Urinary bladder (tissue), 3 donors: ENCODE measurements at regions not wholly inside any gene's neighbourhood (a gene's known extent, or its start where the extent isn't known, plus 50 kb on each side); places are given as distances from the start of the nearest gene placed in this dataset.
"Not testable (repeated sequence)": the region's sequence is repeated elsewhere in the genome, so short reads cannot be mapped to it uniquely, and the experiment has no call there.

Experiments used
- DNase-seq: peaks from one replicate; pipeline ENCODE4 v3.0.0-alpha.2; 2015; ENCODE audit errors: extremely low spot score
- H3K27ac ChIP-seq: one replicate; pipeline ENCODE4 v1.5.1; 2013; ENCODE audit warnings: low read depth, mild to moderate bottlenecking, moderate library complexity
- H3K36me3 ChIP-seq: one replicate; pipeline ENCODE4 v1.6.1; 2013; ENCODE audit warnings: mild to moderate bottlenecking, moderate library complexity; ENCODE audit not compliant: insufficient read depth
- H3K4me1 ChIP-seq: one replicate; pipeline ENCODE4 v1.6.1; 2013; ENCODE audit warnings: mild to moderate bottlenecking, moderate library complexity; ENCODE audit not compliant: insufficient read depth
- H3K4me3 ChIP-seq: one replicate; pipeline ENCODE4 v1.5.1; 2013; ENCODE audit warnings: low read depth, low read length
- WGBS: extraction: QIAGEN DNeasy Blood & Tissue Kit; methylation state at CpG from one replicate; pipeline ENCODE4 v1.1.7; 2013; 5-methylcytosine and 5-hydroxymethylcytosine counted together
- donor health status: healthy with polysubstance abuse.
- donor health status: healthy.

- not testable (repeated sequence) for H3K27ac ChIP-seq, H3K4me3 ChIP-seq, H3K4me1 ChIP-seq, H3K36me3 ChIP-seq, DNase-seq
- 58% methylated on average over 4 of the region's 4 CpGs for WGBS
These were observed 84.7 kb downstream of the METTL2B start for GRCh38 chr7:128561116-128561722.

- not testable (repeated sequence) for H3K4me3 ChIP-seq, H3K4me1 ChIP-seq, DNase-seq, H3K36me3 ChIP-seq, H3K27ac ChIP-seq
- WGBS = 97% methylated on average over 5 of the region's 5 CpGs
These were observed 86.2 kb downstream of the METTL2B start for GRCh38 chr7:128562795-128563194.

GRCh38 chr7:128564123-128564700 is 87.7 kb downstream of the METTL2B start:
- 97% methylated on average over 1 of the region's 2 CpGs for WGBS
- H3K36me3 ChIP-seq, H3K27ac ChIP-seq, DNase-seq, H3K4me1 ChIP-seq, H3K4me3 ChIP-seq: not testable (repeated sequence)

- not testable (repeated sequence) for H3K36me3 ChIP-seq, H3K27ac ChIP-seq, H3K4me1 ChIP-seq, H3K4me3 ChIP-seq, DNase-seq
- 73% methylated on average over 4 of the region's 4 CpGs for WGBS
These were observed 88.7 kb downstream of the METTL2B start for GRCh38 chr7:128564932-128565864.

GRCh38 chr7:128575277-128575676 is 96.8 kb upstream of the GARIN1A start:
- not testable (repeated sequence) for DNase-seq, H3K36me3 ChIP-seq, H3K4me1 ChIP-seq, H3K4me3 ChIP-seq, H3K27ac ChIP-seq
- WGBS = 99% methylated on average over 3 of the region's 3 CpGs

- 92% methylated on average over 18 of the region's 27 CpGs for WGBS
- H3K36me3 ChIP-seq, H3K4me1 ChIP-seq, DNase-seq, H3K27ac ChIP-seq, H3K4me3 ChIP-seq: not testable (repeated sequence)
These were observed 95.1 kb upstream of the GARIN1A start for GRCh38 chr7:128576953-128577352.

GRCh38 chr7:128579843-128580242 is 92.2 kb upstream of the GARIN1A start:
- not testable (repeated sequence) for H3K36me3 ChIP-seq, H3K4me1 ChIP-seq, H3K4me3 ChIP-seq, H3K27ac ChIP-seq, DNase-seq
- WGBS = 78% methylated on average over 4 of the region's 4 CpGs

- not testable (repeated sequence) for H3K4me1 ChIP-seq, H3K27ac ChIP-seq, DNase-seq, H3K4me3 ChIP-seq, H3K36me3 ChIP-seq
- 88% methylated on average over 5 of the region's 5 CpGs for WGBS
These were observed 91.0 kb upstream of the GARIN1A start for GRCh38 chr7:128581100-128581499.

- not testable (repeated sequence) for H3K4me1 ChIP-seq, H3K4me3 ChIP-seq, H3K27ac ChIP-seq, H3K36me3 ChIP-seq, DNase-seq
- WGBS = 84% methylated on average over 2 of the region's 2 CpGs
These were observed 90.1 kb upstream of the GARIN1A start for GRCh38 chr7:128581825-128582561.

- H3K4me3 ChIP-seq, H3K36me3 ChIP-seq, DNase-seq: not testable (repeated sequence)
These were observed 85.4 kb upstream of the GARIN1A start for GRCh38 chr7:128586715-128587114.

GRCh38 chr7:128591705-128592104 is 80.4 kb upstream of the GARIN1A start:
- H3K4me3 ChIP-seq = no peak overlapping the region
- DNase-seq = no peak
- no peak overlapping the region for H3K27ac ChIP-seq
- 81% methylated on average over 5 of the region's 5 CpGs for WGBS
- no peaks in the 10 kb centered on the region for H3K4me1 ChIP-seq
- peaks cover 2% of the 10 kb centered on the region for H3K36me3 ChIP-seq

More at GRCh38 chr7:128586715-128587114, 85.4 kb upstream of the GARIN1A start:
- H3K27ac ChIP-seq, H3K4me1 ChIP-seq: not testable (repeated sequence)

GRCh38 chr7:128592209-128592608 is 79.9 kb upstream of the GARIN1A start:
- WGBS = 97% methylated on average over 2 of the region's 3 CpGs
- DNase-seq, H3K36me3 ChIP-seq, H3K4me1 ChIP-seq, H3K27ac ChIP-seq, H3K4me3 ChIP-seq: not testable (repeated sequence)

- H3K27ac ChIP-seq, H3K4me1 ChIP-seq: not testable (repeated sequence)
- 82% methylated on average over 6 of the region's 6 CpGs for WGBS
These were observed 78.0 kb upstream of the GARIN1A start for GRCh38 chr7:128594061-128594460.

More at GRCh38 chr7:128594061-128594460, 78.0 kb upstream of the GARIN1A start:
- H3K4me3 ChIP-seq, H3K36me3 ChIP-seq, DNase-seq: not testable (repeated sequence)
